ENCODE measurements at regions not wholly inside any gene's neighbourhood (a gene's known extent, or its start where the extent isn't known, plus 50 kb on each side); places are given as distances from the start of the nearest gene placed in this dataset.
A peak's percentile ranks its signal among the peaks of the same experiment; 100 is the strongest.

GRCh38 chr9:82332018-82332773 lies 343.6 kb downstream of the SPATA31D1 start:
- no peak overlapping the region for H3K4me3 ChIP-seq (ENCODE audit: low read depth, low read length)
- peak; percentile 64 for DNase-seq (ENCODE audit: low read depth)
- no peak for TF ChIP-seq CTCF (IDR thresholded peaks at IDR 0.05; ENCODE audit: insufficient read depth, low read depth, low read length)

GRCh38 chr9:82332774-82333152 lies 344.2 kb downstream of the SPATA31D1 start:
- TF ChIP-seq CTCF (IDR thresholded peaks at IDR 0.05; ENCODE audit: insufficient read depth, low read depth, low read length): no peak
- DNase-seq (ENCODE audit: low read depth): no peak
- no peak overlapping the region for H3K4me3 ChIP-seq (ENCODE audit: low read depth, low read length)

GRCh38 chr9:82333671-82334070 lies 345.1 kb downstream of the SPATA31D1 start:
- no peak for DNase-seq (ENCODE audit: low read depth)
- no peak overlapping the region for H3K4me3 ChIP-seq (ENCODE audit: low read depth, low read length)
- no peak for TF ChIP-seq CTCF (IDR thresholded peaks at IDR 0.05; ENCODE audit: insufficient read depth, low read depth, low read length)

- no peak for TF ChIP-seq CTCF (IDR thresholded peaks at IDR 0.05; ENCODE audit: insufficient read depth, low read depth, low read length)
- no peak overlapping the region for H3K4me3 ChIP-seq (ENCODE audit: low read depth, low read length)
- peak; percentile 13 for DNase-seq (ENCODE audit: low read depth)
Observed at GRCh38 chr9:82334286-82334685, 345.7 kb downstream of the SPATA31D1 start.

- no peak for DNase-seq (ENCODE audit: low read depth)
- TF ChIP-seq CTCF (IDR thresholded peaks at IDR 0.05; ENCODE audit: insufficient read depth, low read depth, low read length): no peak
- no peak overlapping the region for H3K4me3 ChIP-seq (ENCODE audit: low read depth, low read length)
Observed at GRCh38 chr9:82337351-82337750, 348.8 kb downstream of the SPATA31D1 start.

- H3K4me3 ChIP-seq (ENCODE audit: low read depth, low read length): no peak overlapping the region
- no peak for TF ChIP-seq CTCF (IDR thresholded peaks at IDR 0.05; ENCODE audit: insufficient read depth, low read depth, low read length)
- no peak for DNase-seq (ENCODE audit: low read depth)
Observed at GRCh38 chr9:82342046-82342445, 353.5 kb downstream of the SPATA31D1 start.

- no peak for TF ChIP-seq CTCF (IDR thresholded peaks at IDR 0.05; ENCODE audit: insufficient read depth, low read depth, low read length)
- H3K4me3 ChIP-seq (ENCODE audit: low read depth, low read length): no peak overlapping the region
- no peak for DNase-seq (ENCODE audit: low read depth)
Observed at GRCh38 chr9:82346040-82346439, 357.5 kb downstream of the SPATA31D1 start.

Measured in fibroblast of villous mesenchyme (primary cell).